SH-SY5Y (cell line): ENCODE measurements at regions not wholly inside any gene's neighbourhood (a gene's known extent, or its start where the extent isn't known, plus 50 kb on each side); places are given as distances from the start of the nearest gene placed in this dataset.

Experiments
- GATA2 ChIP-seq: IDR thresholded peaks from 2 replicates; pipeline ENCODE4 v1.6.1; 2011; ENCODE audit warnings: mild to moderate bottlenecking, low read depth, low read length
- GATA3 ChIP-seq: IDR thresholded peaks from 2 replicates; pipeline ENCODE4 v1.6.1; 2011; ENCODE audit warnings: low read depth, mild to moderate bottlenecking, low read length, moderate library complexity

GRCh38 chr9:108049671-108050494, 560.3 kb upstream of the KLF4 start:
- TF ChIP-seq GATA2, result no peak
- TF ChIP-seq GATA3, result no peak
